ENCODE measurements at regions not wholly inside any gene's neighbourhood (a gene's known extent, or its start where the extent isn't known, plus 50 kb on each side); places are given as distances from the start of the nearest gene placed in this dataset.

DNA sequence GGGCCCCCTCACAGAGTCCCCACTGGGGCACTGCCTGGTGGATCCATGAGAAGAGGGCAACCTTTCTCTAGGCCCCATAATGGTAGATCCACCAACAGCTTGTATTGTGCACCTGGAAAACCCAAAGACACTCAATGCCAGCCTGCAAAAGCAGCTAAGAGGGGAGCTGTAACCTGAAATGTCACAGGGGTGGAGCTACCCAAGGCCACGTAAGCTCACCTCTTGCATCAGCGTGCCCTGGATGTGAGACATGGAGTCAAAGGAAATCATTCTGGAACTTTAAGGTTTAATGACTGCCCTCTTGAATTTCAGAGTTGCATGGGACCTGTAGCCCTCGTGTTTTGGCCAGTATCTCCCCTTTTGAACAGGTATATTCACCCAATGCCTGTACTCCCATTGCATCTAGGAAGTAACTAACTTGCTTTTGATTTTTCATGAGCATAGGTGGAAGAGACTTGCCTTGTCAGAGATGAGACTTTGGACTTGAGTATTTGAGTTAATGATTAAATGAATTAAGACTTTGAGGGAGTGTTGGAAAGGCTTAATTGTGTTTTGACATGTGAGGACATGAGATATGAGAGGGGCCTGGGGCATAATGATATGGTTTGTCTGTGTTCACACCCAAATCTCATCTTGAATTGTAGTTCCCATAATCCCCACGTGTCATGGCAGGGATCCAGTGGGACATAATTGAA lies 900.9 kb upstream of the ROBO1 start:
- intact Hi-C loops (cut with DNase I), result no loop called here
- no peaks in the 10 kb centered on the region for H3K9me3 ChIP-seq
- H3K27ac ChIP-seq, result no peak overlapping the region
- no peaks in the 10 kb centered on the region for H3K27me3 ChIP-seq
- H3K4me3 ChIP-seq, result no peak overlapping the region
- no peak for DNase-seq
- TF ChIP-seq POLR2A (IDR thresholded peaks at IDR 0.05), result no peak
- H3K36me3 ChIP-seq, result no peaks in the 10 kb centered on the region
- no peaks in the 10 kb centered on the region for H3K4me1 ChIP-seq (ENCODE audit: insufficient read depth)
- 71 to 75% (median 72%) methylated on average over 4 of the region's 4 CpGs for WGBS, 3 donors

DNA sequence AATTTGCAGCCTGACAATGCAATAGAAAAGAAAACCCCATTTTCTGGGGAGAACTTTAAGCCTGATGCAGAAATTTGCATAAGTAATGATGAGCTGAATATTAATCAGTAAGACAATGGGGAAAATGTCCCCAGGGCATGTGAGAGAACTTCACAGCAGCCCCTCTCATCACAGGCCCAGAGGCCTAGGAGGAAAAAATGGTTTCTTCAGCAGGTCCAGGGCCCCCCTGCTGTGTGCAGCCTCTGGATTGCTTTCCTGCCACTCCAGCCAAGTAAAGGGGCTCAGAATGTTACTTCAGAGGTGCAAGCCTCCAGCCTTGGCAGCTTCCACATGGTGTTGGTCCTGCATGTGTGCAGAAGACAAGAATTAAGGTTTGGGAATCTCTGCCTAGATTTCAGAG lies 900.3 kb upstream of the ROBO1 start:
- no peak overlapping the region for H3K4me3 ChIP-seq
- H3K27me3 ChIP-seq, result no peaks in the 10 kb centered on the region
- H3K4me1 ChIP-seq (ENCODE audit: insufficient read depth), result no peaks in the 10 kb centered on the region
- intact Hi-C loops (cut with DNase I), result no loop called here
- no peak for DNase-seq
- TF ChIP-seq, protein P1, sequence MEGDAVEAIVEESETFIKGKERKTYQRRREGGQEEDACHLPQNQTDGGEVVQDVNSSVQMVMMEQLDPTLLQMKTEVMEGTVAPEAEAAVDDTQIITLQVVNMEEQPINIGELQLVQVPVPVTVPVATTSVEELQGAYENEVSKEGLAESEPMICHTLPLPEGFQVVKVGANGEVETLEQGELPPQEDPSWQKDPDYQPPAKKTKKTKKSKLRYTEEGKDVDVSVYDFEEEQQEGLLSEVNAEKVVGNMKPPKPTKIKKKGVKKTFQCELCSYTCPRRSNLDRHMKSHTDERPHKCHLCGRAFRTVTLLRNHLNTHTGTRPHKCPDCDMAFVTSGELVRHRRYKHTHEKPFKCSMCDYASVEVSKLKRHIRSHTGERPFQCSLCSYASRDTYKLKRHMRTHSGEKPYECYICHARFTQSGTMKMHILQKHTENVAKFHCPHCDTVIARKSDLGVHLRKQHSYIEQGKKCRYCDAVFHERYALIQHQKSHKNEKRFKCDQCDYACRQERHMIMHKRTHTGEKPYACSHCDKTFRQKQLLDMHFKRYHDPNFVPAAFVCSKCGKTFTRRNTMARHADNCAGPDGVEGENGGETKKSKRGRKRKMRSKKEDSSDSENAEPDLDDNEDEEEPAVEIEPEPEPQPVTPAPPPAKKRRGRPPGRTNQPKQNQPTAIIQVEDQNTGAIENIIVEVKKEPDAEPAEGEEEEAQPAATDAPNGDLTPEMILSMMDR (IDR thresholded peaks at IDR 0.05), result no peak
- H3K9me3 ChIP-seq, result no peaks in the 10 kb centered on the region
- H3K36me3 ChIP-seq, result no peaks in the 10 kb centered on the region
- H3K27ac ChIP-seq, result no peak overlapping the region

DNA sequence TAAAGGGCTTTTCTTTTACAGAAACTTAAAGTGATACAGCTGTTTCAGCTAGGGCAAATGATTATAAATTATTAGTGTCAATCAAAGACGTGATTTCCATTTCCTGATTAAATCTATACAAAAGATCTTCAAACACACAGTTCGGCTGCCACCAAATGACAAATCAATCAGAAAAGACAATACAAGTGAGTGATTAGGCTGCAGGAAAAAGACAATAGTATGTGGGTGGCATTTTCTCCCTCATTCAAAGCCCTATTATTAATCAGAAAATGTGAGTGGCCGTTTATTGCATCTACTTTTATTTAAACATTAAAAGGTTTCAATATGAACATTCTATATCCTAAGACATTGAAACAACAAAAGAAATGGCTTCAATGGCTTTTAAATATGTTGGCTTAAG lies 895.6 kb upstream of the ROBO1 start:
- no peaks in the 10 kb centered on the region for H3K36me3 ChIP-seq
- H3K4me1 ChIP-seq (ENCODE audit: insufficient read depth), result no peaks in the 10 kb centered on the region
- 52 to 71% (median 64%) methylated on average over 3 of the region's 3 CpGs for WGBS, 3 donors
- TF ChIP-seq POLR2A (IDR thresholded peaks at IDR 0.05), result no peak
- TF ChIP-seq, protein P1 (IDR thresholded peaks at IDR 0.05), result no peak
- no peak for TF ChIP-seq EP300 (IDR thresholded peaks at IDR 0.05)
- no peak overlapping the region for H3K4me3 ChIP-seq
- no peaks in the 10 kb centered on the region for H3K9me3 ChIP-seq
- no peaks in the 10 kb centered on the region for H3K27me3 ChIP-seq
- no peak for DNase-seq
- H3K27ac ChIP-seq, result no peak overlapping the region
- intact Hi-C loops (cut with DNase I), result no loop called here

DNA sequence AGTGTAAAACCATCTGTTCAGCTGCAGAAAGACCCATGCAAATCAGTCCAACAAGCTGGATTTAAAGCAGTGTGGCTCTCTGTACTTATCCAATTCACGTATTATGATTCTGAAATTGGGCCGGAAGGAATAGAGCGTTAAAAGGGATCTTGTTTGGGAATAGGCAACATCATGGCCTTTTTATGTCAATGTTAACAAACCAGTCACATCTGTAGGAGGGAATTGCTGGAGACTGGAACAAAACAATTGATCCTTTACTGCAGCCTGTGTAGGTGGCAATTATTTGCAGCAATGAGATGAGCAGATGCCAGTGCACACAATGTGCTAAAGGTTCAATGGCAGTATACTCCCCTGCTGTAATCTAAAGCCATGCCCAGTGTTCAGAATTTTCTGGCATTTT lies 887.4 kb upstream of the ROBO1 start:
- no peaks in the 10 kb centered on the region for H3K27me3 ChIP-seq
- H3K36me3 ChIP-seq, result no peaks in the 10 kb centered on the region
- TF ChIP-seq, protein P1 (IDR thresholded peaks at IDR 0.05), result no peak
- TF ChIP-seq EP300 (IDR thresholded peaks at IDR 0.05) (no peak), POLR2A (IDR thresholded peaks at IDR 0.05) (no peak)
- intact Hi-C loops (cut with DNase I), result no loop called here
- H3K9me3 ChIP-seq, result no peaks in the 10 kb centered on the region
- WGBS, 3 donors, result 92 to 95% (median 94%) methylated on average over 3 of the region's 3 CpGs
- H3K27ac ChIP-seq, result no peak overlapping the region
- no peak for DNase-seq
- H3K4me3 ChIP-seq, result no peak overlapping the region
- H3K4me1 ChIP-seq (ENCODE audit: insufficient read depth), result no peaks in the 10 kb centered on the region

DNA sequence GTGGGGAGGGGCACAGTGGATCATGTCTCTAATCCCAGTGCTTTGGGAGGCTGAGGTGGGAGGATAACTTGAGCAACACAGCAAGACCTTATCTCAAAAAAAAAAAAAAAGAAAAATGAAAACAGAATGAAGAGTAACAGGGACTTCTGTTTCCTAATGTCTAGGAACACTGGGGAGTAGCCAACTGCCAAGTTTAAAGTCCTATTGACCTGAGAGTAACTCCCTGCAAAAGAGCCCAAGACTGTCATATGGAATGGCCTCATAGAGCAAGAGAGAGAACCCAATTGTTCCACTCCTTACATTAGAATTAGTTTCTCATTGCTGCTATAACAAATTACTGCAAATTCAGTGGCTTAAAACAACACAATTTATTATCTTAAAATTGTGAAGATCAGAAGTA lies 881.4 kb upstream of the ROBO1 start:
- Histone ChIP-seq H3K9me3 (no peaks in the 10 kb centered on the region), H3K4me3 (no peak overlapping the region), H3K27ac (no peak overlapping the region), H3K36me3 (no peaks in the 10 kb centered on the region), H3K4me1 (ENCODE audit: insufficient read depth) (no peaks in the 10 kb centered on the region), H3K27me3 (no peaks in the 10 kb centered on the region)
- intact Hi-C loops (cut with DNase I), result no loop called here
- DNase-seq, result no peak
- TF ChIP-seq EP300 (IDR thresholded peaks at IDR 0.05) (no peak), POLR2A (IDR thresholded peaks at IDR 0.05) (no peak)
- TF ChIP-seq, protein P1 (IDR thresholded peaks at IDR 0.05), result no peak

Measured in ovary (tissue), 7 donors.